ENCODE measurements at regions not wholly inside any gene's neighbourhood (a gene's known extent, or its start where the extent isn't known, plus 50 kb on each side); places are given as distances from the start of the nearest gene placed in this dataset.

DNA sequence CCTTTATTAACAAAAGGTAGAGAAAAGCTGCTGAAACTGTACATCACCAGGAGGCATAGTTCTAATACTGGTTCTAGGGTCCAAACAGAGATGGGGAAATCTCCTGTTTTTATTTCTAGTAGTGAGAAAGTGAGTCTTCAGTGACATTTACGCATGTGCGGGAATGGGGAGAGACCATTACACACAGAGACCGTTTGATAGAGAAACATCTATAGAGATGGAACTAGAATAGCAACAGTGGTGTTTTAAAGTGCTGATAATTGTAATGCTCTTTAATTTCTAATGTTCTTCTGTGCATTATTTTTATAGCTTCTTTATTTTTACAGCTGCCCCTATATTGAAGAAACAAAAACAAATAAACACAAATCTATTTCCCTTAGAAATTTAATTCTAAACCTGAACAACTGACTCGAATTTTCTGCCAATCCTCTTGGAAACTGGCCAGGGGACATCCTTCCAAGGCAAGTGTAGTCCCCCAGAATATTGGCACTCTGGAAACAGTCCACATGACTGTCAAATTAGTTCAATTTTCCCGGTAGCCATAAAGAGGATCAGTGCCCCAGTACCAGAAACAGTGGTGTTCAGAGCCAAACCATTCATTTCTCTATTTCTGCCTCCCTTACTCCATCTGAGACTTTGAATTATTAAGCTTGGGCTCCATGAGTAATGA, 260.9 kb downstream of the ICOS start:
- TF ChIP-seq ZNF274 (IDR thresholded peaks at IDR 0.05; ENCODE audit: low read depth, low read length) (no peak), YY1 (IDR thresholded peaks at IDR 0.05; ENCODE audit: insufficient read depth, insufficient read length) (no peak), SUZ12 (IDR thresholded peaks at IDR 0.05; ENCODE audit: extremely low read depth, insufficient read depth, insufficient read length) (no peak)

Data from NT2/D1 (cell line).